A673 (cell line): ENCODE measurements at regions not wholly inside any gene's neighbourhood (a gene's known extent, or its start where the extent isn't known, plus 50 kb on each side); places are given as distances from the start of the nearest gene placed in this dataset.

Experiments
- BruUV-seq: library from RNA; stranded (reverse); fragments of 400-500 nt; replicated peaks from 2 replicates; lab custom pipeline; 2021; lab: Mats Ljungman, UMichigan
- CTCF ChIA-PET: fragments of 300-600 bp; sonication (Branson Sonifier 250); formaldehyde crosslinking; loops from one replicate; lab custom pipeline; 2022; ENCODE audit warnings: antibody characterized with exemption; lab: Charles Lee
- POLR2A ChIA-PET: fragments of 300-600 bp; sonication (Branson Sonifier 250); formaldehyde crosslinking; loops from one replicate; lab custom pipeline; 2022; ENCODE audit warnings: antibody characterized with exemption; ENCODE audit not compliant: low non-redundant PET; lab: Charles Lee
- DNase-seq: peaks from one replicate; pipeline ENCODE4 v3.0.0-alpha.2; 2015; ENCODE audit warnings: low spot score
- H3K27ac ChIP-seq: fragments of 200-600 bp; sonication (generic); 2 replicates; pipeline ENCODE4 v1.5.1; 2016; ENCODE audit warnings: mixed run types, low read depth, mild to moderate bottlenecking, mixed read lengths, antibody characterized with exemption, low read length; ENCODE audit not compliant: poor library complexity, severe bottlenecking
- H3K27me3 ChIP-seq: fragments of 200-600 bp; sonication (generic); replicated peaks from 2 replicates; pipeline ENCODE4 v1.6.1; 2017; ENCODE audit warnings: mixed run types, low read depth, mild to moderate bottlenecking, mixed read lengths, antibody characterized with exemption, low read length; ENCODE audit not compliant: insufficient read depth, poor library complexity
- H3K36me3 ChIP-seq: fragments of 200-600 bp; sonication (generic); 2 replicates; pipeline ENCODE4 v1.6.1; 2016; ENCODE audit warnings: mixed run types, mild to moderate bottlenecking, mixed read lengths, antibody characterized with exemption, low read length; ENCODE audit not compliant: insufficient read depth, poor library complexity, severe bottlenecking
- H3K4me1 ChIP-seq: fragments of 200-600 bp; sonication (generic); 2 replicates; pipeline ENCODE4 v1.6.1; 2017; ENCODE audit warnings: mixed run types, mild to moderate bottlenecking, mixed read lengths, antibody characterized with exemption, low read length; ENCODE audit not compliant: insufficient read depth, poor library complexity, severe bottlenecking
- H3K4me3 ChIP-seq: fragments of 200-600 bp; sonication (generic); 2 replicates; pipeline ENCODE4 v1.5.1; 2016; ENCODE audit warnings: low read depth, mixed run types, mild to moderate bottlenecking, mixed read lengths, low read length; ENCODE audit not compliant: poor library complexity, severe bottlenecking
- H3K9me3 ChIP-seq: fragments of 200-600 bp; sonication (generic); 2 replicates; pipeline ENCODE4 v1.6.1; 2016; ENCODE audit warnings: mixed run types, low read depth, mild to moderate bottlenecking, mixed read lengths, antibody characterized with exemption, low read length; ENCODE audit not compliant: poor library complexity, severe bottlenecking
- EZH2 ChIP-seq: fragments of 200-600 bp; sonication (generic); IDR thresholded peaks from 2 replicates; pipeline ENCODE4 v1.6.1; 2017; ENCODE audit warnings: borderline replicate concordance, low read depth, mild to moderate bottlenecking, mixed read lengths, antibody characterized with exemption, low read length; ENCODE audit not compliant: poor library complexity, severe bottlenecking
- intact Hi-C: fragments of 100-400 bp; cut with micrococcal nuclease; formaldehyde crosslinking; loops from one replicate; pipeline ENCODE4 v1.10.0; 2022; ENCODE audit not compliant: unreplicated experiment
- TF ChIP-seq, protein P1 (sequence below): fragments of 300-800, 200-600 bp; sonication (generic); conservative IDR thresholded peaks from 2 replicates; pipeline ENCODE4 v1.5.1; 2017; ENCODE audit warnings: low read depth, mild to moderate bottlenecking, antibody characterized with exemption, low read length, moderate library complexity, mixed read lengths

DNA sequence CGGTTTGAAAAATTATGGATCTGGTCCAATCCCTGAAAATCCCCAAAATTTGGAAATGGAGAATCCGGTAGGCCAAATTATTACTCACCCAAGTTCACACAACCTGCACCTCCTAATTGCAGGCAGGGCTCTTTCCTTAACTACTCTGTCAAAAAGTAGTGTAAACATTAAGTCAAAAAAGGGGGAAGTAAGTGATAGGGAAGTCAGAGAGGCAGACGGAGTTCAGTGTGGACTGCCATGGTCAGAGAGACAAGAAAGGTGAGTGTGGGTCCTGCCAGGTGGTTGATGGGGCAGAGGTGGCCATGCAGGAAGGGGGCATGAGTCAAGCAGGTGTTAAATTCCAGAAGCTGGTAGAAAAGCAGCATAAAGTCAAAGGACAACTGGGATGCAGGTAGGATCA, 83.5 kb upstream of the CALM2 start:
- peaks cover 4% of the 10 kb centered on the region for H3K4me1 ChIP-seq
- intact Hi-C loops: no loop called here
- CTCF ChIA-PET: no interaction called here
- H3K27ac ChIP-seq: no peak overlapping the region
- no peaks in the 10 kb centered on the region for H3K9me3 ChIP-seq
- no peaks in the 10 kb centered on the region for H3K27me3 ChIP-seq
- TF ChIP-seq, protein P1, sequence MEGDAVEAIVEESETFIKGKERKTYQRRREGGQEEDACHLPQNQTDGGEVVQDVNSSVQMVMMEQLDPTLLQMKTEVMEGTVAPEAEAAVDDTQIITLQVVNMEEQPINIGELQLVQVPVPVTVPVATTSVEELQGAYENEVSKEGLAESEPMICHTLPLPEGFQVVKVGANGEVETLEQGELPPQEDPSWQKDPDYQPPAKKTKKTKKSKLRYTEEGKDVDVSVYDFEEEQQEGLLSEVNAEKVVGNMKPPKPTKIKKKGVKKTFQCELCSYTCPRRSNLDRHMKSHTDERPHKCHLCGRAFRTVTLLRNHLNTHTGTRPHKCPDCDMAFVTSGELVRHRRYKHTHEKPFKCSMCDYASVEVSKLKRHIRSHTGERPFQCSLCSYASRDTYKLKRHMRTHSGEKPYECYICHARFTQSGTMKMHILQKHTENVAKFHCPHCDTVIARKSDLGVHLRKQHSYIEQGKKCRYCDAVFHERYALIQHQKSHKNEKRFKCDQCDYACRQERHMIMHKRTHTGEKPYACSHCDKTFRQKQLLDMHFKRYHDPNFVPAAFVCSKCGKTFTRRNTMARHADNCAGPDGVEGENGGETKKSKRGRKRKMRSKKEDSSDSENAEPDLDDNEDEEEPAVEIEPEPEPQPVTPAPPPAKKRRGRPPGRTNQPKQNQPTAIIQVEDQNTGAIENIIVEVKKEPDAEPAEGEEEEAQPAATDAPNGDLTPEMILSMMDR: no peak
- TF ChIP-seq EZH2: no peak
- BruUV-seq: no TSS peak
- no peak for DNase-seq
- POLR2A ChIA-PET: no interaction called here
- no peaks in the 10 kb centered on the region for H3K36me3 ChIP-seq
- H3K4me3 ChIP-seq: no peak overlapping the region

- H3K27me3 ChIP-seq: no peaks in the 10 kb centered on the region
- POLR2A ChIA-PET: no interaction called here
- no TSS peak for BruUV-seq
Measured at GRCh38 chr2:47257946-47258348, 81.6 kb upstream of the CALM2 start.

GRCh38 chr2:47256416-47257087, 80.2 kb upstream of the CALM2 start:
- no peaks in the 10 kb centered on the region for H3K9me3 ChIP-seq
- H3K27ac ChIP-seq: no peak overlapping the region
- no peaks in the 10 kb centered on the region for H3K36me3 ChIP-seq
- no peaks in the 10 kb centered on the region for H3K27me3 ChIP-seq
- BruUV-seq: no TSS peak
- no peak overlapping the region for H3K4me3 ChIP-seq
- POLR2A ChIA-PET: no interaction called here
- intact Hi-C loops: no loop called here
- DNase-seq: no peak
- TF ChIP-seq EZH2: no peak
- TF ChIP-seq, protein P1: no peak
- no peaks in the 10 kb centered on the region for H3K4me1 ChIP-seq
- CTCF ChIA-PET: no interaction called here

More at GRCh38 chr2:47257946-47258348, 81.6 kb upstream of the CALM2 start:
- H3K36me3 ChIP-seq: no peaks in the 10 kb centered on the region
- no peak overlapping the region for H3K27ac ChIP-seq
- CTCF ChIA-PET: no interaction called here
- intact Hi-C loops: no loop called here
- H3K9me3 ChIP-seq: no peaks in the 10 kb centered on the region
- no peak for DNase-seq
- no peak for TF ChIP-seq EZH2
- TF ChIP-seq, protein P1: no peak
- no peaks in the 10 kb centered on the region for H3K4me1 ChIP-seq
- H3K4me3 ChIP-seq: no peak overlapping the region
